OCI-LY7 (cell line): ENCODE measurements at regions not wholly inside any gene's neighbourhood (a gene's known extent, or its start where the extent isn't known, plus 50 kb on each side); places are given as distances from the start of the nearest gene placed in this dataset.

Source experiments
- BruUV-seq: library from RNA; stranded (reverse); fragments of 400-500 nt; replicated peaks from 2 replicates; lab custom pipeline; 2021; lab: Mats Ljungman, UMichigan
- CTCF ChIA-PET: fragments of 300-600 bp; sonication (Branson Sonifier 250); formaldehyde crosslinking; loops from one replicate; lab custom pipeline; 2022; ENCODE audit warnings: antibody characterized with exemption; ENCODE audit not compliant: unreplicated experiment; lab: Charles Lee
- POLR2A ChIA-PET: fragments of 300-600 bp; sonication (Branson Sonifier 250); formaldehyde crosslinking; loops from one replicate; lab custom pipeline; 2022; ENCODE audit warnings: antibody characterized with exemption; lab: Charles Lee
- DNase-seq: peaks from one replicate; pipeline ENCODE4 v3.0.0-alpha.2; 2015; ENCODE audit warnings: low spot score
- H2AFZ ChIP-seq: fragments of 200-600 bp; sonication (generic), shearing (Covaris generic); 2 replicates; pipeline ENCODE4 v1.6.1; 2014; ENCODE audit warnings: mild to moderate bottlenecking, antibody characterized with exemption, low read length, moderate library complexity
- H3K27ac ChIP-seq: fragments of 200-600 bp; sonication (generic); 2 replicates; pipeline ENCODE4 v1.5.1; 2014; ENCODE audit warnings: mixed run types, low read depth, mild to moderate bottlenecking, moderate library complexity, low read length, inconsistent platforms; ENCODE audit not compliant: poor library complexity, severe bottlenecking
- H3K36me3 ChIP-seq: fragments of 200-600 bp; sonication (generic); 2 replicates; pipeline ENCODE4 v1.6.1; 2014; ENCODE audit warnings: mild to moderate bottlenecking, antibody characterized with exemption, low read length, moderate library complexity, mixed read lengths; ENCODE audit not compliant: insufficient read depth
- H3K4me1 ChIP-seq: fragments of 200-600 bp; sonication (generic); 2 replicates; pipeline ENCODE4 v1.5.1; 2014; ENCODE audit warnings: mild to moderate bottlenecking, low read length; ENCODE audit not compliant: insufficient read depth, poor library complexity, severe bottlenecking
- H3K4me2 ChIP-seq: fragments of 200-600 bp; sonication (generic); 2 replicates; pipeline ENCODE4 v1.6.1; 2014; ENCODE audit warnings: mild to moderate bottlenecking, low read length
- H3K4me3 ChIP-seq: fragments of 200-600 bp; sonication (generic); 2 replicates; pipeline ENCODE4 v1.5.1; 2014; ENCODE audit warnings: mild to moderate bottlenecking, low read depth, low read length; ENCODE audit not compliant: poor library complexity, severe bottlenecking
- H3K79me2 ChIP-seq: fragments of 200-600 bp; sonication (generic); 2 replicates; pipeline ENCODE4 v1.6.1; 2016; ENCODE audit warnings: low read depth, mild to moderate bottlenecking, low read length, moderate library complexity, mixed read lengths; ENCODE audit not compliant: insufficient read depth
- H3K9me2 ChIP-seq: fragments of 200-600 bp; sonication (generic); 2 replicates; pipeline ENCODE4 v1.6.1; 2016; ENCODE audit warnings: mild to moderate bottlenecking, low read length, mixed read lengths; ENCODE audit not compliant: insufficient read depth
- H3K9me3 ChIP-seq: fragments of 200-600 bp; sonication (generic); 2 replicates; pipeline ENCODE4 v1.6.1; 2014; ENCODE audit warnings: mild to moderate bottlenecking, mixed run types, low read length, mixed read lengths
- H4K20me1 ChIP-seq: fragments of 200-600 bp; sonication (generic); 2 replicates; pipeline ENCODE4 v1.6.1; 2014; ENCODE audit warnings: mild to moderate bottlenecking, antibody characterized with exemption, low read length, moderate library complexity, mixed read lengths; ENCODE audit not compliant: insufficient read depth
- CTCF ChIP-seq: fragments of 200-600 bp; sonication (generic); conservative IDR thresholded peaks from 2 replicates; pipeline ENCODE4 v1.5.1; 2014; ENCODE audit warnings: mild to moderate bottlenecking, antibody characterized with exemption, low read length, moderate library complexity, mixed read lengths
- EZH2phosphoT487 ChIP-seq: fragments of 200-600 bp; sonication (generic); IDR thresholded peaks from 2 replicates; pipeline ENCODE4 v1.6.1; 2018; ENCODE audit warnings: low read depth, borderline replicate concordance, mild to moderate bottlenecking, mixed run types, antibody characterized with exemption, low read length, moderate library complexity, mixed read lengths
- intact Hi-C: fragments of 100-400 bp; cut with micrococcal nuclease; formaldehyde crosslinking; loops from one replicate; pipeline ENCODE4 v1.10.0; 2022; ENCODE audit not compliant: unreplicated experiment

- intact Hi-C loops, result no loop called here
- DNase-seq, result no peak
- no peaks in the 10 kb centered on the region for H3K79me2 ChIP-seq
- H2AFZ ChIP-seq, result no peak overlapping the region
- no peaks in the 10 kb centered on the region for H4K20me1 ChIP-seq
- BruUV-seq, result no TSS peak
- H3K27ac ChIP-seq, result no peak overlapping the region
- TF ChIP-seq EZH2phosphoT487 (no peak), CTCF (no peak)
- no peaks in the 10 kb centered on the region for H3K36me3 ChIP-seq
- H3K4me1 ChIP-seq, result no peaks in the 10 kb centered on the region
- H3K4me2 ChIP-seq, result no peak overlapping the region
- ChIA-PET POLR2A (no interaction called here), CTCF (no interaction called here)
- no peaks in the 10 kb centered on the region for H3K9me2 ChIP-seq
- H3K4me3 ChIP-seq, result no peak overlapping the region
- no peaks in the 10 kb centered on the region for H3K9me3 ChIP-seq
Measured at GRCh38 chr2:67566285-67566684, 169.2 kb downstream of the ETAA1 start.

- DNase-seq, result no peak
- Histone ChIP-seq H3K9me3 (no peaks in the 10 kb centered on the region), H3K4me2 (no peak overlapping the region), H3K9me2 (no peaks in the 10 kb centered on the region), H3K4me1 (no peaks in the 10 kb centered on the region), H3K4me3 (no peak overlapping the region), H3K27ac (no peak overlapping the region), H3K36me3 (no peaks in the 10 kb centered on the region), H4K20me1 (no peaks in the 10 kb centered on the region), H3K79me2 (no peaks in the 10 kb centered on the region), H2AFZ (no peak overlapping the region)
- ChIA-PET POLR2A (no interaction called here), CTCF (no interaction called here)
- intact Hi-C loops, result no loop called here
- BruUV-seq, result no TSS peak
- no peak for TF ChIP-seq EZH2phosphoT487
- no peak for TF ChIP-seq CTCF
Measured at GRCh38 chr2:67566958-67567635, 170.0 kb downstream of the ETAA1 start.

GRCh38 chr2:67567886-67568285, 170.8 kb downstream of the ETAA1 start:
- ChIA-PET CTCF (no interaction called here), POLR2A (no interaction called here)
- H3K79me2 ChIP-seq, result no peaks in the 10 kb centered on the region
- no peak overlapping the region for H3K4me3 ChIP-seq
- BruUV-seq, result no TSS peak
- H3K9me2 ChIP-seq, result no peaks in the 10 kb centered on the region
- H3K4me2 ChIP-seq, result no peak overlapping the region
- intact Hi-C loops, result no loop called here
- TF ChIP-seq EZH2phosphoT487 (no peak), CTCF (no peak)
- no peak for DNase-seq
- H3K4me1 ChIP-seq, result no peaks in the 10 kb centered on the region
- no peak overlapping the region for H3K27ac ChIP-seq
- no peaks in the 10 kb centered on the region for H3K9me3 ChIP-seq
- H3K36me3 ChIP-seq, result no peaks in the 10 kb centered on the region
- no peaks in the 10 kb centered on the region for H4K20me1 ChIP-seq
- no peak overlapping the region for H2AFZ ChIP-seq
